ENCODE measurements at regions not wholly inside any gene's neighbourhood (a gene's known extent, or its start where the extent isn't known, plus 50 kb on each side); places are given as distances from the start of the nearest gene placed in this dataset.
A peak's percentile ranks its signal among the peaks of the same experiment; 100 is the strongest.
"Not testable (repeated sequence)": the region's sequence is repeated elsewhere in the genome, so short reads cannot be mapped to it uniquely, and the experiment has no call there.

DNA sequence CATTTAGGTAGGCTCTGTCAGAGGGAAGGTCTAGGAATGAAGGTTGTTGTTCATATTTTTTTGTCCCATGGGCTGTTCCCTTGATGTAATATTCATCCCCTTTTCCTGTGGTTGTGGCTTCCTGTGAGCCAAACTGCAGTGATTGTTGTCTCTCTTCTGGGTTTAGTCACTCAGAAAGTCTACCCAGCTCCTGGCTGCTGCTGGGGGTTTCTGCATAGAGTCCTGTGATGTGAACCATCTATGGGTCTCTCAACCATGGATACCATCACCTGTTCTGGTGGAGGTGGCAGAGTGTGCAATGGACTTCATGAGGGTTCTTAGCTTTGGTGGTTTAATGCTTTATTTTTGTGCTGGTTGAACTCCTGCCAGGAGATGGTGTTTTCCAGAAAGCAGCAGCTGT, 122.8 kb downstream of the ZC4H2 start:
- peak; percentile 20 for DNase-seq

GRCh38 chrX:64850371-64851082, 125.7 kb downstream of the ZC4H2 start:
- DNase-seq, result peak; percentile 47

GRCh38 chrX:64843224-64843623, 133.0 kb downstream of the ZC4H2 start:
- no peak for DNase-seq

DNA sequence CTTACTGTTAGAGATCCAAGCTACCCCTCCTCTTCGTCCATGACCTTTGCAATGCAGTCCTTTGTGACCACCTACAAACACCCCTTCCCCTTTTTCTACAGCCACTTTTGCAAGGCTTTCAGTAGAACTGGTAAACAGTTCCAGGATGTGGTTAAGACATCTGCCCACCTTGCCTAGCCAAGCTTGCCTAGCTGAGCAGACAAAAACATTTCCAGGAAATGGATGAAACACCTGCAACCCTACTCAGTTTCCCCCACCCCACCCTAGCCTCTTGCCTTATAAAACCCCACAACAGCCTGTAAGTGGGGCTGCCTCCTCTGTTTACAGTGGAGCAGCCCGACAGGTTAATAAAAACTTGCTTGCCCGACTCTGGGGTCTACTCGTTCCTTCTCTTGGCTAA, 133.8 kb downstream of the ZC4H2 start:
- DNase-seq, result peak; percentile 31

GRCh38 chrX:64805683-64806082, 170.6 kb downstream of the ZC4H2 start:
- no peak for DNase-seq

DNA sequence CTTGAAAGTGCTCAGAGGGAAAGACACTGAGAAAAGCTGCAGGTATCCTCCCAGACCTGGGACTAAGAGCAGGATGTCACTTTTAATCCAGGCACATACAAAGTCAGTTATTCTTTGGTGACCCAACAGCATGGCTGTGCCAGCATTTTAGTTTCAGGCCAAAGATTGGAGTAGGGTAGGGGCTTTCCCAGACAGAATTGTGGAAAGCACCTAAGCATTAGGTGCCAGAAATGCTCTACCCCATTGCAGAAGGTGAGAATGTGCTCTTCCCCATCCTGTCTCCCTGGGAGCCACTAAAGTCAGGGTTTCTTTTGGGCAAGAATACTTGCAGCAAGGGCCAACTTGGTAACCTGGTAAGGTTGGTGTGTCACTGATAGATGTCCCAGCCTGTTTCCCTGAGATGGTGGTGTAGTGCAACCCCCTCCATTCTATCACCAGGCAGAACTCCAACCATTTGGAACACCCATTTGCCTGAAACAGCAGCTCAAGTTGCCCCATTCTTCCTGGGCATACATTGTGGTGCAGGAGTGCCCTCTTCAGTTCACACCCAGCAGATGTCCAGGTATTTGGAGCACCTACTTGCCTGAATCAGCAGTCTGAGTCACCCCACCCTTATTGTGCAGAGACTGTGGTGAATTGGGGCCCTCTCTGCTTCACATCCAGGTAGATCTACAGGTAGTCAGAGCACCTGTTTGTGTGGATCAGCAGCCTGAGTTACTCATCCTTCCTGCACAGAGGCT, 183.5 kb downstream of the ZC4H2 start:
- DNase-seq, result no peak

DNA sequence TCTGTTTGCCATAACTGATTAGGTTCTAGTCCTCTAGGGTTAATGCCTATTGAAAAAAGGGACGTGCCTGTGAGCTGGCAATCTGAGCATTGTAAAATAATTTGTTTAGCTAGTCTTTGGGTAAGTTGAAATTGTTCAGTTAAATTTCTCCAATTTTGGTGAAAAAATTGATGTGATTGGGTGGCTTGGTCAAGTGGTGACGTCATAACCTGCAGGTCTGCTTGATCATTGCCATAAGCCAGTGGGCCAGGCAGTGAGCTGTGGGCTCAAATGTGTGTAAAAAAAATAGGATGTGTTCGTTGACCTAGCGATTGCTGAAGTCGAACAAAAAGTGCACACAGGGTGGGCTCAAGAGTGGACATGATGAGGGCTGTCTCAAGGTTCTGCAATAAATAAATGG, 193.3 kb downstream of the ZC4H2 start:
- DNase-seq, result no peak

DNA sequence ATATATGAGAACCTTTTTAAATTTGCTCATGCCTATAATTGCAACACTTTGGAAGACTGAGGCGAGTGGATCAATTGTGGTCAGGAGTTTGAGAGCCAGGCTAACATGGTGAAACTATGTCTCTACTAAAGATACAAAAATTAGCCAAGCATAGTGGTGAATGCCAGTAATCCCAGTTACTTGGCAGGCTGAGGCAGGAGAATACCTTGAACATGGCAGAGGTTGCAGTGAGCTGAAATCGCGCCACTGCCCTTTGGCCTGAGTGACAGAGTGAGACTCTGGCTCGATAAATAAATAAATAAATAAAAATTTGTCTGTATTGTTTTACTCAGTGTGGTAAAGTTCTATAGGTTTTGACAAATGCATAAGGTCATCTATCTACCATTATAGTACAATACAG, 218.2 kb downstream of the ZC4H2 start:
- no peak for DNase-seq

DNA sequence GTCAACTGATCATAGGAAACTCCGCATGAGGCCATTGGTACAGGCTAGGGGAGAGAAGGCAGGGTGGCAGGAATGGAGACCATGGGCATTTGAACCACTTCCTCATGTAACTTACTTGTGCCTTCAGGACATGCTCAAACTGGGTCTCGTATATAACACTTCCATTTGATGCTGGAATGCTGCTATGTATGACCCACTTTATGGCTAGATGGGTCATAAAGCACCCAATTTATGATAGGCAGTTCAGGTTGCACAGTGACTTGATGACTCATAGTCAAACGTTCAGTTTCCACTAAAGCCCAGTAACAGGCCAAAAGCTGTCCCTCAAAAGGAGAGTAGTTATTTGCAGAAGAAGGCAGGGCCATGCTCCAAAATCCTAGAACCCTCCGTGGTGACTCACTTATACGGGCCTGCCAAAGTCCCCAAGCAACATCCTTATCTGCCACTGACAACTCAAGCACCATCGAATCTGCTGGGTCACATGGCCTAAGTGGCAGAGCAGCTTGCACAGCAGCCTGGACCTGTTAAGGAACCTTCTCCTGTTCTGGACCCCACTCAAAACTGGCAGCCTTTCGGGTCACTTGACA, 236.4 kb downstream of the ZC4H2 start:
- no peak for DNase-seq

DNA sequence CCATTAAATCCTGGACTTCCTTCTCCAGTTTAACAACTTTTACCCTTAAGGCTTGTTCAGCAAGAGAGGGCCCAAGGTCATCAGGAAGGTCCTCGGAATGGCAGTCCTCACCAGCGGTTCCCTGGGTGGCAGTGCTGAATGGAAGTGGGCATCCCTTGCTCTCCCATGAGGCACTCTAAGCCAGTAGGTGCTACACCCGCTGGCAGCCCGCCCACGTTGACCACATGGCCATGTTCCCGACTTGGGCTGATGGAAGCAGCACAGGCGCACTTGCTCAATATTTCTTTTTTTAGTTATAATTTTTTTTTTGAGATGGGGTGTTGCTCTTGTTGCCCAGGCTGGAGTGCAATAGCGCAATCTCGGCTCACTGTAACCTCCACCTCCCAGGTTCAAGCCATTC, 277.9 kb downstream of the ZC4H2 start:
- DNase-seq, result no peak

DNA sequence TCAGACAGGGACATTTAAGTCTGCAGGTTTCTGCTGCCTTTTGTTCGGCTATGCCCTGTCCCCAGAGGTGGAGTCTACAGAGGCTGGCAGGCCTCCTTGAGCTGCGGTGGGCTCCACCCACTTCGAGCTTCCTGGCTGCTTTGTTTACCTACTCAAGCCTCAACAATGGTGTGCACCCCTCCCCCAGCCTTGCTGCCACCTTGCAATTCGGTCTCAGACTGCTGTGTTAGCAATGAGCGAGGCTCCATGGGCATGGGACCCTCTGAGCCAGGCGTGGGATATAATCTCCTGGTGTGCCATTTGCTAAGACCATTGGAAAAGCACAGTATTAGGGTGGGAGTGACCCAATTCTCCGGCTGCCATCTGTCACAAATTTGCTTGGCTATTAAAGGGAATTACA, 280.9 kb downstream of the ZC4H2 start:
- not testable (repeated sequence) for DNase-seq

DNA sequence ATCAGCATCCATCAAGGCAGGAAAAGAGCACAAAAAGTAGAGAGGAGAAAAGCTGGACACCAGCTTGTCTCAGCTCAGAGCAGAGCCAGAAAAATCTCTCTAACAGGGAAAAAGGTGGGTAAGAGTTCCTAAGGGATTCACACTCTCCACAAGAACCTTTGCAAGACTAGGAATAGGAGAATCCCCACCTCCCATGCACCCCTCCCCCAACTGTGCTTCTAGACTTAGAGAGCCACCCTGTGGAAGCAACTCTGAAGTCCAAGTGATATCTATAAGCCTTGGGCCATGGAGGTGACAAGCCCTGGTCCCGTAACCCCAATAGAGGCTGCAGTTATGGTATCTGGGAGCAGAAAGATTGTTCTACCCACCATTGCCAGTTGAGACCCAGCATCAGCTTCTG, 267.6 kb upstream of the MTMR8 start:
- DNase-seq, result no peak

GRCh38 chrX:64657229-64657628, 262.0 kb upstream of the MTMR8 start:
- not testable (repeated sequence) for DNase-seq

DNA sequence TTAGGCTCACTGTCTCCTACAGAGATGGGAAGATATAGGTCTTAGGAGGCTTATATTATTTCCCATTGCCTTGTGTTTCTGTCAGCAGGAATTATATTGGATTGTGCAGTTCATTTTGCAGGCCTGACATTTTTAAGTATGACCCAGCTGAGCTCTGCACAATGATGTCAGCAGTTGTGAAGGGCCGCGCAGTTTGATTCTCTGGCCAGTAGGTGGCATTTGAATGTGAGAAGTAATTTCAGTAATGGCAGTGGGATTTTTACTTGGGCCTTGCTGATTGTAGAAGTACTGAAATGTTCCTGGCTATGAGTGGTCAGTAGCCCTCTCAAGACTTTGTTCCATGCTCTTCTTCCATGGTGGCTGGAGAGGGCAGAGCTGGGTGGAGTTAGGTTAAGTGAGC, 247.2 kb upstream of the MTMR8 start:
- DNase-seq, result peak; percentile 11

All from activated CD4-positive, alpha-beta T cell treated with anti-CD3 and anti-CD28 coated beads, Interleukin-10, Interleukin-2, amounts not matched to agents 100 ng/mL and 50 ng/mL, durations not matched to agents 16 hours and 8 hours (primary cell).